OCI-LY3 (cell line): ENCODE measurements at regions not wholly inside any gene's neighbourhood (a gene's known extent, or its start where the extent isn't known, plus 50 kb on each side); places are given as distances from the start of the nearest gene placed in this dataset.

Source experiments
- EZH2phosphoT487 ChIP-seq: fragments of 200-600 bp; shearing (Covaris generic); IDR thresholded peaks from 2 replicates; pipeline ENCODE4 v1.6.1; 2018; ENCODE audit warnings: antibody characterized with exemption, mixed run types, low read depth
- TF ChIP-seq, protein P1 (sequence below): fragments of 200-600, 300-600 bp; sonication (generic); IDR thresholded peaks from 2 replicates; pipeline ENCODE4 v1.5.1; 2014; ENCODE audit warnings: antibody characterized with exemption, low read length, low read depth

- TF ChIP-seq, protein P1, sequence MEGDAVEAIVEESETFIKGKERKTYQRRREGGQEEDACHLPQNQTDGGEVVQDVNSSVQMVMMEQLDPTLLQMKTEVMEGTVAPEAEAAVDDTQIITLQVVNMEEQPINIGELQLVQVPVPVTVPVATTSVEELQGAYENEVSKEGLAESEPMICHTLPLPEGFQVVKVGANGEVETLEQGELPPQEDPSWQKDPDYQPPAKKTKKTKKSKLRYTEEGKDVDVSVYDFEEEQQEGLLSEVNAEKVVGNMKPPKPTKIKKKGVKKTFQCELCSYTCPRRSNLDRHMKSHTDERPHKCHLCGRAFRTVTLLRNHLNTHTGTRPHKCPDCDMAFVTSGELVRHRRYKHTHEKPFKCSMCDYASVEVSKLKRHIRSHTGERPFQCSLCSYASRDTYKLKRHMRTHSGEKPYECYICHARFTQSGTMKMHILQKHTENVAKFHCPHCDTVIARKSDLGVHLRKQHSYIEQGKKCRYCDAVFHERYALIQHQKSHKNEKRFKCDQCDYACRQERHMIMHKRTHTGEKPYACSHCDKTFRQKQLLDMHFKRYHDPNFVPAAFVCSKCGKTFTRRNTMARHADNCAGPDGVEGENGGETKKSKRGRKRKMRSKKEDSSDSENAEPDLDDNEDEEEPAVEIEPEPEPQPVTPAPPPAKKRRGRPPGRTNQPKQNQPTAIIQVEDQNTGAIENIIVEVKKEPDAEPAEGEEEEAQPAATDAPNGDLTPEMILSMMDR: no peak
- no peak for TF ChIP-seq EZH2phosphoT487
Measured at GRCh38 chr11:86192519-86193257, 51.9 kb upstream of the EED start.
